ENCODE measurements at regions not wholly inside any gene's neighbourhood (a gene's known extent, or its start where the extent isn't known, plus 50 kb on each side); places are given as distances from the start of the nearest gene placed in this dataset.

- Histone ChIP-seq H3K27me3 (no peaks in the 10 kb centered on the region), H3K27ac (peak overlapping the region; percentile 81 to 87 (median 84)), H3K36me3 (no peaks in the 10 kb centered on the region), H3K9me3 (no peaks in the 10 kb centered on the region), H3K4me1 (peaks cover 0 to 81% (median 70%) of the 10 kb centered on the region in 4 donors), H3K4me3 (peak overlapping the region in 2 of 4 donors; percentile 12)
- peak; percentile 30 to 94 (median 88) for TF ChIP-seq EP300 (IDR thresholded peaks at IDR 0.05)
- no peak for TF ChIP-seq CTCF (IDR thresholded peaks at IDR 0.05)
- TF ChIP-seq POLR2AphosphoS5 (IDR thresholded peaks at IDR 0.05) = peak; percentile 41 to 83 (median 64)
- no peak for TF ChIP-seq POLR2A (IDR thresholded peaks at IDR 0.05)
- intact Hi-C loops (cut with DNase I) = loop anchor here (1.0 kb wide), 1 partner anchor 27 kb away; no protein-coding TSS in a partner anchor
- DNase-seq = no peak
- 35 to 42% methylated on average over 6 of the region's 6 CpGs for WGBS, 2 donors
These were observed 99.4 kb upstream of the SERP2 start for GRCh38 chr13:44273991-44274770.

- Histone ChIP-seq H3K36me3 (no peaks in the 10 kb centered on the region), H3K4me3 (peak overlapping the region in 1 of 4 donors; percentile 12), H3K4me1 (peaks cover 0 to 79% (median 69%) of the 10 kb centered on the region in 4 donors), H3K27me3 (no peaks in the 10 kb centered on the region), H3K9me3 (no peaks in the 10 kb centered on the region), H3K27ac (peak overlapping the region; percentile 81 to 87 (median 84))
- no peak for TF ChIP-seq POLR2AphosphoS5 (IDR thresholded peaks at IDR 0.05)
- TF ChIP-seq POLR2A (IDR thresholded peaks at IDR 0.05) = no peak
- TF ChIP-seq EP300 (IDR thresholded peaks at IDR 0.05) = no peak
- TF ChIP-seq CTCF (IDR thresholded peaks at IDR 0.05) = no peak
- DNase-seq = no peak
- WGBS, 2 donors = 41 to 79% methylated on average over 2 of the region's 2 CpGs
- intact Hi-C loops (cut with DNase I) = loop anchor here (1.0 kb wide), 1 partner anchor 27 kb away; no protein-coding TSS in a partner anchor
These were observed 98.8 kb upstream of the SERP2 start for GRCh38 chr13:44274771-44275205.

DNA sequence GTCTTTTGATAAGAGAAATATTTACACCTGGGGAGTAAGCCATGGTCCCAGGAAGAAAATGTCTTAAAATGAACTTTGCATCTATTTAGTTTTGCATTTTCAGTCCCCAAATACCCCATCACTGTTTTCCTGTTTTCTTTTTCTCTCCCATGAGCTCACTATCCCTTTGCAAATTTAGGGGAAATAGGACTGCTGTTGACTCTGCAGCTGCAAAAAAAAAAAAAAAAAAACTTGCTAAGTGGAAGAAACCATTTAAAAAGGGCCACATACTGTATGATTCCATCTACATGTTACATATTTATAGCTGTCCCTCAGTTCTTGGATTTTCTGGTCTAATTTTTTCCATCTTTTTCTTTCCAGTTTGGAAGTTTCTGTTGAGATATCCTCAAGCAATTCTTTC is 98.2 kb upstream of the SERP2 start:
- no peak for DNase-seq
- peak overlapping the region; percentile 81 to 87 (median 84) for H3K27ac ChIP-seq
- H3K27me3 ChIP-seq = no peaks in the 10 kb centered on the region
- TF ChIP-seq POLR2AphosphoS5 (IDR thresholded peaks at IDR 0.05) (no peak), POLR2A (IDR thresholded peaks at IDR 0.05) (no peak), CTCF (IDR thresholded peaks at IDR 0.05) (no peak), EP300 (IDR thresholded peaks at IDR 0.05) (no peak)
- no peak overlapping the region for H3K4me3 ChIP-seq
- no peaks in the 10 kb centered on the region for H3K36me3 ChIP-seq
- intact Hi-C loops (cut with DNase I) = no loop called here
- peaks cover 0 to 73% (median 64%) of the 10 kb centered on the region in 4 donors for H3K4me1 ChIP-seq
- no peaks in the 10 kb centered on the region for H3K9me3 ChIP-seq

DNA sequence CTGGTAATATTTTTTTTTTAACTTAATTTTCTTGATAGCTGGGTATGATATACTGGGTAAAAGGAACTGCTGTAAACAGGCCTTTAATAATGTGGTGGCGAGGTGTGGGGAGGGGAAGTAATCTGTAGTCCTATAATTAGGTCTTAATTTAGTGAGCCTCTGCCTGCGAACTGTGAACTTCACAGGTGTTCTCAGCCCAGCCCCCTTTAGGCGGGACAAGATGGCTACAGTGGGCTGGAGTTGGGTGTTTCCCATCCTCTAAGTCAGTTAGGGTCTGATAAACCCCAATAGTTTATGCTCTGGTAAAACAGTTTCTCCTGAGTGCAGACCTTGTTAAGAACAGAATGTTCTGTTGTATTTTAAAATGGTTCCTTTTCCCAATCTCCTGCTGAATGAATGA is 97.6 kb upstream of the SERP2 start:
- intact Hi-C loops (cut with DNase I) = no loop called here
- H3K36me3 ChIP-seq = no peaks in the 10 kb centered on the region
- WGBS, 2 donors = 71 to 92% methylated on average over 3 of the region's 3 CpGs
- no peaks in the 10 kb centered on the region for H3K27me3 ChIP-seq
- H3K9me3 ChIP-seq = no peaks in the 10 kb centered on the region
- TF ChIP-seq POLR2A (IDR thresholded peaks at IDR 0.05) (no peak), EP300 (IDR thresholded peaks at IDR 0.05) (peak in 1 of 4 donors; percentile 7)
- peak overlapping the region in 2 of 4 donors; percentile 85 to 87 for H3K27ac ChIP-seq
- DNase-seq = no peak
- H3K4me3 ChIP-seq = no peak overlapping the region
- peaks cover 0 to 66% (median 57%) of the 10 kb centered on the region in 4 donors for H3K4me1 ChIP-seq

DNA sequence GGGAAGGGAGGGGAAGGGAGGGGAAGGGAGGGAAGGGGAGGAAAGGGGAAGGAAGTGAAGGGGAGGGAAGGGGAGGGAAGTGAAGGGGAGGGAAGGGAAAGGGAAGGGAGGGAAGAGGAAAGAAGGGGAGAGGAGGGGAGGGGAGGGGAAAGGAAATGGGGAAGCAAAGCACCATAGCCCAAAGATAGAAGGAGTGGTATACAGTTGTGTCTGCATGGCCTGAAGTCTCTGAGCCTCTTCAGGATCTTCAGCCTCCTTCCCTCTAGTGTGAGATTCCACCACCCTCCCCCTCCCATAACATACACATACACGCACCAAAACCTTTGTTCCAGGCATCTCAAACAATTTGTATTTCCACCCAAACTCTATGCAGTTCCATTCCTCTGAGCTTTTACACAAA is 96.2 kb upstream of the SERP2 start:
- H3K4me1 ChIP-seq = peaks cover 0 to 52% (median 43%) of the 10 kb centered on the region in 4 donors
- H3K4me3 ChIP-seq = no peak overlapping the region
- no peak for DNase-seq
- H3K36me3 ChIP-seq = no peaks in the 10 kb centered on the region
- H3K27ac ChIP-seq = no peak overlapping the region
- H3K27me3 ChIP-seq = no peaks in the 10 kb centered on the region
- intact Hi-C loops (cut with DNase I) = no loop called here
- no peaks in the 10 kb centered on the region for H3K9me3 ChIP-seq
- WGBS, 2 donors = 98 to 100% methylated on average over 1 of the region's 1 CpG
- no peak for TF ChIP-seq EP300 (IDR thresholded peaks at IDR 0.05)
- TF ChIP-seq POLR2A (IDR thresholded peaks at IDR 0.05) = no peak
- TF ChIP-seq CTCF (IDR thresholded peaks at IDR 0.05) = no peak
- no peak for TF ChIP-seq POLR2AphosphoS5 (IDR thresholded peaks at IDR 0.05)

All from sigmoid colon (tissue), 6 donors.